ENCODE measurements at regions not wholly inside any gene's neighbourhood (a gene's known extent, or its start where the extent isn't known, plus 50 kb on each side); places are given as distances from the start of the nearest gene placed in this dataset.
A peak's percentile ranks its signal among the peaks of the same experiment; 100 is the strongest.

DNA sequence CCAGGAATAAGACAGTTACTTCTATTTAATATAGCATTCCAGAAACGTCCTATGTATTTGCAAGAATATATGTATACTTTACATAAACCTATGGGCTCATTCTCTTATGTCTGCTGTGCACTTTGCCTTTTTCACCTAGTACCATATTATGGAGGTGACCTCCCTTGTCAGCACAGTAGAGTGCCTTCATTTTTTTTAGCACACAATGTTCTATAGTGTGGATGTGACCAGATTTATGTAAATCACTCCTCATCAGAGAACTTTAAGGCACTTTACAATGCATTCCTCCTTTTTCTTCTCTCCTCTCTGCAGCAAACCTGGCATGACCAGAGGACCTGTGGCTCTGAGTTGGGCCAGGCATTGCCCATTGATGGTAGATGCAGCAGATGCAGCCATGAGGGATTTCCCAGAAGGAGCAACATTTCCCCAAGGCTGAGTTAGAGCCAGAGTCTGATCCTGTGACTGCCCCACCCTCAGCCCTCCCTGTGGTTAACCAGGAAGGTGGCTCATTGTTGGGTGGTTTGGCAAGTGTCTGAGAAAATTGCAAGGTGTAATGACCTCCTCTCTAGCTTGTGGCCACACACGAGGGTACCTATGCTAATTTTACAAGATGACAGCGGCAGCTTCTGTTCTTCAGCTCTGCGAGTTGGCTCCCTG, 76.5 kb upstream of the DLX2 start:
- in situ Hi-C loops (cut with HindIII; ENCODE audit: low sequenced_read_pairs), result no loop called here
- no peak overlapping the region for H3K4me3 ChIP-seq (ENCODE audit: low read depth, low read length)
- peak; percentile 56 for DNase-seq (ENCODE audit: low read depth, low spot score)
- TF ChIP-seq CTCF (IDR thresholded peaks at IDR 0.05; ENCODE audit: low read depth, low read length), result no peak

DNA sequence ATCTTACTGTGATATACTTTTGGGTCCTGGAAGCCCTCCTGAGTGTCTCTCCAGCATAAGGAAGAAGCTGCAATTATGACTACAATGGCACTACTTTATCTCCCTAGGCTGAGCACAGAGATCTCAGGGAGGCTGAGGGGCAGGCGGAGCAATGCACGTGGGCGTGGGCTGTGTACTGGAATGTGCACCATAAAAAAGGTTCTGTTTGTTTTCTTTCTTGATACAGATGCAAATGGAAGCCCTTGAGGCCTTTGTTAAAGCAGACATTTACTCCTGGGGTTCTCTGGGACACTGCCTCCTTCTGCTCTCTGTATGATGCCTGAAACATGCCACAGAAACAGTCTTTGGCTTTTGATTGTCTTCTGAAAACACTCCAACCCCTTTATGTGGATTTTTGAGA, 79.1 kb upstream of the DLX2 start:
- no peak overlapping the region for H3K4me3 ChIP-seq (ENCODE audit: low read depth, low read length)
- TF ChIP-seq CTCF (IDR thresholded peaks at IDR 0.05; ENCODE audit: low read depth, low read length), result no peak
- DNase-seq (ENCODE audit: low read depth, low spot score), result no peak
- in situ Hi-C loops (cut with HindIII; ENCODE audit: low sequenced_read_pairs), result no loop called here

GRCh38 chr2:172182624-172183023, 79.9 kb upstream of the DLX2 start:
- DNase-seq (ENCODE audit: low read depth, low spot score), result no peak
- no peak overlapping the region for H3K4me3 ChIP-seq (ENCODE audit: low read depth, low read length)
- no peak for TF ChIP-seq CTCF (IDR thresholded peaks at IDR 0.05; ENCODE audit: low read depth, low read length)
- in situ Hi-C loops (cut with HindIII; ENCODE audit: low sequenced_read_pairs), result no loop called here

DNA sequence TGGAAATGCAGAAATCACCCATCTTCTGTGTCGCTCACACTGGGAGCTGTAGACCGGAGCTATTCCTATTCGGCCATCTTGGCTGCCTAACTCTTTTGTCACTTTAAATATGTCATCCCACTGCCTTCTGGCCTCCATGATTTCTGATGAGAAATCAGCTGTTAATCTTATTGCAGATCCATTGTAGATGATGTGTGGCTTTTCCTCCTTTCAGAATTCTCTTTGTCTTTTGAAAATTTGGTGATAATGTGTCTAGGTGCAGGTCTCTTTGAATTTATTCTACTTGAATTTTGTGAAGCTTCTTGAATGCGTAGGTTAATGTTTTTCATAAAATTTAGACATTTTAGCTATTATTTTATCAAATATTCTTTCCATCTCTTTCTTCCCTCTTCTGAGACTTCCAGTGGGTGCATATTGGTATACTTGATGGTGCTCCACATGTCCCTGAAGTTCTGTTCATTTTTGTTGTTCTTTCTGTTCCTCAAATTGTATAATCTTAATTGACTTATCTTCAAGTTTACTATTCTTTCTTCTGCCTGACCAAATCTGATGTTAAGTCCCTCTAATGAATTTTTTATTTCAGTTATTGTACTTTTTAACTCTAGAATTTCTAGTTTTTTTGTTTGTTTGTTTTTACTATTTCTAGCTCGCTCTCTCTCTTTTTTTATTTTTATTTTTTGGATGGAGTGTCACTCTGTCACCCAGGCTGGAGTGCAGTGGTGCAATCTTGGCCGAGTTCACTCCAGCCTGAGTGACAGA, 90.8 kb upstream of the DLX2 start:
- no peak for TF ChIP-seq CTCF (IDR thresholded peaks at IDR 0.05; ENCODE audit: low read depth, low read length)

GRCh38 chr2:172195836-172196376, 93.2 kb upstream of the DLX2 start:
- no peak for TF ChIP-seq CTCF (IDR thresholded peaks at IDR 0.05; ENCODE audit: low read depth, low read length)
- H3K4me3 ChIP-seq (ENCODE audit: low read depth, low read length), result no peak overlapping the region
- in situ Hi-C loops (cut with HindIII; ENCODE audit: low sequenced_read_pairs), result no loop called here
- no peak for DNase-seq (ENCODE audit: low read depth, low spot score)

More for the DNA sequence above, 90.8 kb upstream of the DLX2 start:
- no peak for DNase-seq (ENCODE audit: low read depth, low spot score)
- in situ Hi-C loops (cut with HindIII; ENCODE audit: low sequenced_read_pairs), result no loop called here
- no peak overlapping the region for H3K4me3 ChIP-seq (ENCODE audit: low read depth, low read length)

- in situ Hi-C loops (cut with HindIII; ENCODE audit: low sequenced_read_pairs), result no loop called here
- peak; percentile 79 for DNase-seq (ENCODE audit: low read depth, low spot score)
- no peak for TF ChIP-seq CTCF (IDR thresholded peaks at IDR 0.05; ENCODE audit: low read depth, low read length)
- H3K4me3 ChIP-seq (ENCODE audit: low read depth, low read length), result no peak overlapping the region
These were observed 94.2 kb upstream of the DLX2 start for GRCh38 chr2:172196768-172197431.
